ENCODE measurements at regions not wholly inside any gene's neighbourhood (a gene's known extent, or its start where the extent isn't known, plus 50 kb on each side); places are given as distances from the start of the nearest gene placed in this dataset.

DNA sequence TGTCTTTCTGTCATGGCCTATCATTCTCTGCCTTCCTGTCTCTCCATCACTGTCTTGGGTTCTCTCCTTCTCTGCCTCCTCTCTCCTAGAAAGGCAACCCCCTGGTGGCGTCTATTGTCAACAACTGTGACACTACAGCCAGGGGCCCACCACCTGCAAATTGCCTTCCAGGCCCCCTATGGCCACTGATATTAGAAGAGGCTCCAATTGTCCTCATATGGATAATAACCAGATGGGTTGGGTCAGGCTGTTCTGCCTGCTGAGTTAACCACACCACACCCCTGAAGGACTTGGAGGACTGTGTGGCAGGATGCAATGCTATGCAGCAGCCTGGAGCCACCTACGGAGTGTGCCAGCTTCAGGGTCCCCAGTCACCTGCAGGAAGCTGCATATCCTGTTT is 665.0 kb downstream of the NTRK3 start:
- DNase-seq (ENCODE audit: low read depth in 3 of 3, low spot score in 2 of 3), result no peak

GRCh38 chr15:87591042-87591441 is 665.5 kb downstream of the NTRK3 start:
- DNase-seq (ENCODE audit: low read depth in 3 of 3, low spot score in 2 of 3), result no peak

DNA sequence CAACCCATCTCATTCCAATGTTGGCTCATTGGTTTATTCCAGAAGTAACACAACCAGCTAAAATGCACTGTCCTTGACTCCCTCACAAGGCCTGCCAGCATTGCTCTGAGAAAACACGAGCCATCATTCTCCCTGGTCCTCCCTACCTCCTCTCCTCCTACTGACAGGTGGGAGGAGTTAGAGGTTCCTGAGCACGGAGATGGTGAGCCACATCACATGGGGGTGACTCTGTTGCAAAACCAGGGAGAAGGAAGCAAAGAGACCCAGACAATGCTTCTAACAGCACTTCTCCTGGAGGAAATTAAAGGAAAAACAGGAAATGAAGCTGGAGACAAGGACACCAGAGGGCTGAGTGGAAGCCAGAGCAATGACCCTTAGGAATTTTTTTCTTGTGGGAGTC is 667.4 kb downstream of the NTRK3 start:
- no peak for DNase-seq (ENCODE audit: low read depth in 3 of 3, low spot score in 2 of 3)

- DNase-seq (ENCODE audit: low read depth in 3 of 3, low spot score in 2 of 3), result no peak
Observed at GRCh38 chr15:87582169-87582568, 674.4 kb downstream of the NTRK3 start.

- no peak for DNase-seq (ENCODE audit: low read depth in 3 of 3, low spot score in 2 of 3)
Observed at GRCh38 chr15:87579537-87579936, 677.0 kb downstream of the NTRK3 start.

- no peak for DNase-seq (ENCODE audit: low read depth in 3 of 3, low spot score in 2 of 3)
Observed at GRCh38 chr15:87578776-87579175, 677.8 kb downstream of the NTRK3 start.

DNA sequence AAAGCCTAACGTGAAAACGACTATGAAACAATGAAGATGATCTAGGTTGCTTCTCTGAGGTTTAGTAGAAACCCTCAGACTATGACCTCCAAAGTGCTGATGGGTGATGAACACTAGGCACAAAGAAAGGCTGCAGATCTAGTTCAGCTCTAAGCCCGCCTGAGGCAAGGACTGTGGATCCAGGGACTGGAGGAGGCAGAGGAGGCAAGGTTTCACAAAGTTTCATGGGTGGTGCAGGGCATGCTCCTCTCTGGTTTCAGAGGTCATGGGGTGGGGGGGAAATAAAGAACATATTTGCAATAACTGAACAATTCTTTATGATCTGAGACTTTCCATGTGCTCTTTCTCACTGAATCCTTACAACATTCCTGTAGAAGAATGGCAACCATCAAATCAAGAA is 679.2 kb downstream of the NTRK3 start:
- no peak for DNase-seq (ENCODE audit: low read depth in 3 of 3, low spot score in 2 of 3)

- DNase-seq (ENCODE audit: low read depth in 3 of 3, low spot score in 2 of 3), result no peak
Observed at GRCh38 chr15:87576486-87577176, 679.9 kb downstream of the NTRK3 start.

DNA sequence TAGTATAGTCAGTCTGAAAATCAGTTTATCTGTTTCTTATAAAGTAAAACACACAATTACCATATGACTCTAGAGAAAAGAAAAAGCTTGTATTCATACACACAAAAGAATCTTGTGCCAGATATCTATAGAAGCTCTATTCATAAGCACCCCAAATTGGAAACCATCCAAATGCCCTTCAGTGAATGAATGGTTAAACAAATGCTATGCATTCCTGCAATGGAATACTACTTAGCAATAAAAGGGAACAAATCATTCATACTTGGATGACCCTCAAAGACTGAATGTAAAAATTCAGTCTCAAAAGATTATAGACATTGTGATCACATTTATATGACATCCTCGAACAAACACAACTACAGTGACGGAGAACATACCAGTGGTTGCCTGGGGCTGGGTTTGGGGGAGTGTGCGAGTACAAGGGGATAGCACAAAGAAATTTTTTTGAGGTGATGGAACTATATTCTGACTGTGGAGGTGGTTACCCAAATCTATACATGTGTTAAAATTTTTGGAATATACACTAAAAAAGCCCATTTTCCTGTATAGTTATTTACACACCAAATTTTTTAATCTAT is 680.6 kb downstream of the NTRK3 start:
- no peak for DNase-seq (ENCODE audit: low read depth in 3 of 3, low spot score in 2 of 3)

DNA sequence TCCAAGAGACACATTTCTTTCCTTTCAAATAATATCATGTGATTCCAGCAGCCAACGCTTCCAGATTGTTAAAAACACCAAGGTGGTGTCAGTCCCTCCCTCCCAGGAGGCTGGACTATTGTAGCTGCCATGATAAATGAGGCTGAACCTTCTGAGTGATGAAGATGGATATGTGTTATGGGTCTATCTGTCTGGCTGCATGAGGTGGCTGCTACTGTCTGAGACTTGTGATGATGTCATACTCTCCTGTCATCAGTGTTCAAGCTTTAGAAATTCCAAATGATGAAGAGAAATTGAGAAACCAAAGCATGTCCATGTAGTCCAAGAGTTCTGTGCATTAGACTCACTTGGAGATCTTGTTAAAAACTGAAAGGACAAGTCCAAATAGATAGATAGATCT is 683.0 kb downstream of the NTRK3 start:
- DNase-seq (ENCODE audit: low read depth in 3 of 3, low spot score in 2 of 3), result no peak

DNA sequence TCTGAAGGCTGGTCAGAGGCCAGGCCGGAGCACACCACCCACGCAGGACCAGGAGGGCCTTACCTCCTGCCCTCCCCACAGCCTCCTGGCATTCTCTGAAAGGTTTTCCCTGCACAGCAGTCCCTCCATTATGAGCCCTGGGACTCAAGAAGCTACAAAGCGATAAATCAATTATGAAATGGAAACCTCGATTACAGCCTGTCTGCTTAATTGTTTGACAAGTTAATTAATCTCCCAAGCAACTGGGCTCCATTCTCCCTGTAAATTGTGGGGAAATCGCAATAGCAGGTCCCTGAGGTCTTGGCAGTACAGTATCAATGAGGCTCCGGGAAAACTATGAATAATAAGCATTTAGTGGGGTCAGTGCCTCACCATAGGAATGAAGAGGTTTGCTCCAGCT is 683.5 kb downstream of the NTRK3 start:
- no peak for DNase-seq (ENCODE audit: low read depth in 3 of 3, low spot score in 2 of 3)

- no peak for DNase-seq (ENCODE audit: low read depth in 3 of 3, low spot score in 2 of 3)
Observed at GRCh38 chr15:87572381-87572910, 684.1 kb downstream of the NTRK3 start.

DNA sequence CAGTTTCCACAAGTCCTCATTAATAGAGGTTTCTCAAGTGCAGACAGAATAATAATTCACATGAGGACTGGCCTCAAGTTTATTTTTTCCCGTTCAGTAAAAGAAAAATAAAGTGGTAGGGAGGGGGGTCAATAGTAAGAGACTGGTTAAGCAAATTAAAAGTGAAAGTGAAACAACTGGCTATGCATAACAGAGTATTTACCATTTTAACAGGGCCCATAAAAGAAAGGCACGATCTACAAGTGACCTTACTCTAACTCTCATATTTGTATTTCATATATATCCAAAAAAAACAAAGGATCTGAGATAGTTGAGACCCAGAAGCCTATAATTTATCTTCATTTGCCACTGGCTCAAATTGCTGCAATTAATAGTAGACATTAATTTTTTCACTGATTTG is 686.3 kb downstream of the NTRK3 start:
- DNase-seq (ENCODE audit: low read depth in 3 of 3, low spot score in 2 of 3), result peak; percentile 10 to 13 (median 13)

GRCh38 chr15:87569581-87569980 is 687.0 kb downstream of the NTRK3 start:
- no peak for DNase-seq (ENCODE audit: low read depth in 3 of 3, low spot score in 2 of 3)

- no peak for DNase-seq (ENCODE audit: low read depth in 3 of 3, low spot score in 2 of 3)
Observed at GRCh38 chr15:87567406-87568030, 689.0 kb downstream of the NTRK3 start.

DNA sequence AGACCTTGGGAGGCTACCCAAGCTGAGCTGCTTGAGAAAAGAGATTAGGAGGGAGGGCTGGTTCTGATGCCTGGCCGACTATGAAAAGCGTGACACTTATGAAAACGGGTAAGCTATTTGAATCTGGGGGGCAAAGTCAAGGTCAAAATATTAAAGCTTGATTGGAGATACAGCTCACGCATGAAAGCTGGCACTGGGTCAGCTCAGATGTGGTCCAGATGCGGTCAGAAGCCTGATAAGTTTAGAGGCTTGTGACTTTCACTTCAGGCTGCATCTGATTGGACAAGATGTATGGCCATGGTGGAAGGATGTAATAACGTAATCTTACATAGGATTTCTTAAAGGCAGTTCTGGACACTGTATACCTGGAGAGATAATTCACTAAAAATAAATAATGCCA is 690.3 kb downstream of the NTRK3 start:
- no peak for DNase-seq (ENCODE audit: low read depth in 3 of 3, low spot score in 2 of 3)

DNA sequence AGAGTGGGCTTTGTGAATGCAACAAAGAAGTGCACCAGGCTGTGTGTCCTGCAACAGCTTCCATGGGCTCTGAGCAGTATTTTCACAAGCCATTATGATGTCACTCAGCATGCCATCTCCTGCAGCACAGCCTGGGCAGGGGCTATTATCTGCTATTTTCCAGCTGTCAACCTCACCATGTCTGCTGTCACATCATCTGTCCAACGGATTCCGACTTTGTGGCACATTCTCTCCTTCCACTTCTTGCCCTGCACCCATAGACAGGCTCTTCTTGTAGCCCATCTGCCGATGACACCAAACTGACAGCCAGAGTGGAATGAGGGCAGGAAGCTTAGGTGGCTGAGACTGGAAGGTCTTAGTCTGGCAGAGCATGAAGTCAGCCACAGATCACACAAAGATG is 691.9 kb downstream of the NTRK3 start:
- DNase-seq (ENCODE audit: low read depth in 3 of 3, low spot score in 2 of 3), result no peak

GRCh38 chr15:87563869-87564268 is 692.7 kb downstream of the NTRK3 start:
- DNase-seq (ENCODE audit: low read depth in 3 of 3, low spot score in 2 of 3), result no peak

- no peak for DNase-seq (ENCODE audit: low read depth in 3 of 3, low spot score in 2 of 3)
Observed at GRCh38 chr15:87562203-87562602, 694.3 kb downstream of the NTRK3 start.

DNA sequence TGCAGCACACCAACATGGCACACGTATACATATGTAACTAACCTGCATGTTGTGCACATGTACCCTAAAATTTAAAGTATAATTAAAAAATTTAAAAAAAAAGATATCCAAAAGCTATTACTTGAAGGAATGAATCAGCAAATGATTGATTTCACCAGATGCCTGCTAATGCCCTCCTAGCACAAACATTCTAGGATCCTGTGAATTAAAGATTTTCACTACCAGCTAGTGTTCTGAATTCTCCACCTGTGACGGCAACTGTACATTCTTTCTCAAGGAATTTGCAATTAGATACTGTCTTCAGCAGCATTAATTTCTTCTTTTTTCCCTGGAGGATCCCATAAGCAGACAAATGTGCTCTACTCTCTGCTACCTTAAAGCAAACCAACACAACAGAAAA is 694.9 kb downstream of the NTRK3 start:
- DNase-seq (ENCODE audit: low read depth in 3 of 3, low spot score in 2 of 3), result no peak

DNA sequence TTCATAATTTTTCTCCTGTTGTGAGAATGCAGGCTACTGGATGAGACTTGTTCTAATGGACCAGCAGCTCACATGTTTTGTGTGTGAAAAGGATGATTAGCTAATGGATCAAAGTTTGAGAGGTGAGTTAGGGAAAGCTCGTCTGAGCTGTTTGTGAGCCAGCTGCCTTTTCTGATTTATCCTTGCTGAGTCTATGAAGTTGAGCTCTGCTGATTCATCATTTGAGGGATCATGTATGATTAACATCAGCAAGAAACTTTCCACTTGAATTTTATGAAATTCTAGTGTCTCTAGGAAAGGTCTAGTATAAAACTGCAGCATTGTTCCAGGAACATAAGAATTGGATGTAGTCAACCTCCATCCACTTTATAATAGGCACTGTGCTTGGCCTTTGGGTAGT is 698.7 kb downstream of the NTRK3 start:
- DNase-seq (ENCODE audit: low read depth in 3 of 3, low spot score in 2 of 3), result no peak

- no peak for DNase-seq (ENCODE audit: low read depth in 3 of 3, low spot score in 2 of 3)
Observed at GRCh38 chr15:87556886-87557285, 699.7 kb downstream of the NTRK3 start.

All from right renal cortex interstitium (tissue), 3 donors.